Stomach (tissue), 8 donors: ENCODE measurements at regions not wholly inside any gene's neighbourhood (a gene's known extent, or its start where the extent isn't known, plus 50 kb on each side); places are given as distances from the start of the nearest gene placed in this dataset.

Experiments
- DNase-seq, 2 donors: peaks; one replicate each; pipeline versions ENCODE4 v3.0.0 to v3.0.0-alpha.2; 2013 to 2019
- H3K27ac ChIP-seq, 5 donors: fragments of 200-600 bp in 4 of 5; sonication (generic) in 4 of 5; one replicate each; pipeline ENCODE4 v1.5.1; 2013 to 2019; ENCODE audit warnings: mild to moderate bottlenecking in 1 of 5, moderate library complexity in 1 of 5
- H3K27me3 ChIP-seq, 3 donors: fragments of 200-600 bp; sonication (generic); one replicate each; pipeline ENCODE4 v1.5.1; 2017 to 2019; ENCODE audit warnings: mixed run types in 1 of 3
- H3K36me3 ChIP-seq, 4 donors: fragments of 200-600 bp; sonication (generic); 1 replicate in 3 of 4; 2 replicates in 1 of 4; pipeline ENCODE4 v1.5.1; 2016 to 2019
- H3K4me1 ChIP-seq, 4 donors: fragments of 200-600 bp; sonication (generic); one replicate each; pipeline ENCODE4 v1.5.1; 2016 to 2019
- H3K4me3 ChIP-seq, 4 donors: fragments of 200-600 bp; sonication (generic) in 3 of 4; one replicate each; pipeline ENCODE4 v1.5.1; 2016 to 2019; ENCODE audit warnings: mild to moderate bottlenecking in 1 of 4
- H3K9me3 ChIP-seq, 4 donors: fragments of 200-600 bp; sonication (generic); one replicate each; pipeline ENCODE4 v1.5.1; 2016 to 2019
- EP300 ChIP-seq: sonication (generic); formaldehyde crosslinking; IDR thresholded peaks from one replicate; pipeline ENCODE4 v1.6.1; 2017; ENCODE audit warnings: antibody characterized with exemption
- POLR2A ChIP-seq, 4 donors: fragments of 450-650 bp; IDR thresholded peaks; one replicate each; pipeline ENCODE4 v1.6.1; 2016; ENCODE audit warnings: antibody characterized with exemption in 4 of 4, control low read depth in 2 of 4, mild to moderate bottlenecking in 1 of 4, moderate library complexity in 1 of 4
- POLR2AphosphoS5 ChIP-seq, 3 donors: sonication (generic); formaldehyde crosslinking; IDR thresholded peaks; one replicate each; pipeline ENCODE4 v1.6.1; 2016; ENCODE audit warnings: antibody characterized with exemption in 3 of 3
- WGBS, 5 donors: extraction: QIAGEN DNeasy Blood & Tissue Kit in 3 of 5; methylation state at CpG; one replicate each; pipeline versions ENCODE4 v1.1.5 to v1.1.7; 2013 to 2018; 5-methylcytosine and 5-hydroxymethylcytosine counted together
- intact Hi-C: fragments of 100-400 bp; cut with DNase I; formaldehyde crosslinking; loops from one replicate; pipeline ENCODE4 v1.15.1; 2023; ENCODE audit warnings: low total_unique reads
- TF ChIP-seq, protein P1 (sequence below), 7 experiments: fragments of 450-650 bp in 4 of 7; fragments of 200-600 bp in 3 of 7; sonication (generic) in 3 of 7; IDR thresholded peaks; one replicate each; pipeline ENCODE4 v1.5.1; 2016 to 2019; ENCODE audit warnings: antibody characterized with exemption in 7 of 7, control low read depth in 2 of 7, mild to moderate bottlenecking in 1 of 7
- donor health status: healthy with polysubstance abuse.
- donor health status: Bipolar disorder and iron deficiency.
- donor health status: healthy.

DNA sequence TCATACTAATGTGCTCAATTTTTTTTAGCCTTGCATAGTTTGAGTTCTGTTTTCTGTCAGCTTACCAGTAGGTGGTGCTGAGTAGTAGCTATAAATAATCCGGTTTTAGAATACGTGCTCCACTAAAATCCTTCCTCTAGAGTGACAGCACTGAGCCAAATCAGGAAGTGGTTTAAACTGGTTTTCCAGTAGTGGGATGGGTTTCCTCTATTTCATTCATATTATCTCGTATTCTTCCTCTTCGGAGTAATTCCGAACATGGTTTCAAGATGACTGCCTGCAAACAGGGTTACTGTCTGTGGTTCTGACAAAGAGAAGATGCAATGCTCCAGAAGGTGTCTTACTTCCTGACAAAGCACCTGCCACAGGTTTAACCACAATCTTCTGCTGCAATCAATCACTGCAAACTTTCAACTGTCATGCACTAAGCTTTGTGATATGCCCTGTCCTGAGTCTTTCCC, 496.9 kb upstream of the VRK2 start:
- no peak for TF ChIP-seq EP300
- TF ChIP-seq, protein P1, sequence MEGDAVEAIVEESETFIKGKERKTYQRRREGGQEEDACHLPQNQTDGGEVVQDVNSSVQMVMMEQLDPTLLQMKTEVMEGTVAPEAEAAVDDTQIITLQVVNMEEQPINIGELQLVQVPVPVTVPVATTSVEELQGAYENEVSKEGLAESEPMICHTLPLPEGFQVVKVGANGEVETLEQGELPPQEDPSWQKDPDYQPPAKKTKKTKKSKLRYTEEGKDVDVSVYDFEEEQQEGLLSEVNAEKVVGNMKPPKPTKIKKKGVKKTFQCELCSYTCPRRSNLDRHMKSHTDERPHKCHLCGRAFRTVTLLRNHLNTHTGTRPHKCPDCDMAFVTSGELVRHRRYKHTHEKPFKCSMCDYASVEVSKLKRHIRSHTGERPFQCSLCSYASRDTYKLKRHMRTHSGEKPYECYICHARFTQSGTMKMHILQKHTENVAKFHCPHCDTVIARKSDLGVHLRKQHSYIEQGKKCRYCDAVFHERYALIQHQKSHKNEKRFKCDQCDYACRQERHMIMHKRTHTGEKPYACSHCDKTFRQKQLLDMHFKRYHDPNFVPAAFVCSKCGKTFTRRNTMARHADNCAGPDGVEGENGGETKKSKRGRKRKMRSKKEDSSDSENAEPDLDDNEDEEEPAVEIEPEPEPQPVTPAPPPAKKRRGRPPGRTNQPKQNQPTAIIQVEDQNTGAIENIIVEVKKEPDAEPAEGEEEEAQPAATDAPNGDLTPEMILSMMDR (IDR thresholded peaks at IDR 0.05), result no peak
- no peak for TF ChIP-seq POLR2A (IDR thresholded peaks at IDR 0.05)
- no peak for TF ChIP-seq POLR2AphosphoS5 (IDR thresholded peaks at IDR 0.05)
- intact Hi-C loops, result no loop called here
- Histone ChIP-seq H3K36me3 (no peaks in the 10 kb centered on the region), H3K27me3 (no peaks in the 10 kb centered on the region), H3K4me3 (no peak overlapping the region), H3K27ac (no peak overlapping the region), H3K9me3 (peaks cover 0 to 17% (median 12%) of the 10 kb centered on the region in 4 donors), H3K4me1 (no peaks in the 10 kb centered on the region)
- WGBS, 5 donors, result 37 to 49% (median 45%) methylated on average over 5 of the region's 5 CpGs
- DNase-seq, result no peak

DNA sequence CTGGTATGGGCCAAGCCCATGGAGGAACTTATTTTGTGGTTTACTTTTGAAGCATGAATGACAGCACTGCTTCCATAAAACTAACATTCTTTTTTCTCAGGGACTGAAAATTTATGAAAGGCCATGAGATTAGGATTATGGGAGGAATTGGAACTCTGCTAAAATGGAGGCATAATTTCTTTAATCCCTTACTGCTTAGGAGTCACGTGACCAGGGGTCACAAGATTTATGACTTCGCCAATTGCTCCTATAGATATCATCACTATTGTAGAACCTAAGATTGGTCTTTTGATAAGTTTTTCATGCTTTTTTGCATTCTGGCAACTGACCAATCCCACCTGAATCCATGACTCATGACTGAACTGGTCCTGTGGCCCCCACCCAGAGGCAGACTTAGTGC, 495.7 kb upstream of the VRK2 start:
- 30 to 94% (median 49%) methylated on average over 2 of the region's 2 CpGs for WGBS, 5 donors
- peaks cover 0 to 17% (median 12%) of the 10 kb centered on the region in 4 donors for H3K9me3 ChIP-seq
- intact Hi-C loops, result no loop called here
- H3K27ac ChIP-seq, result no peak overlapping the region
- no peaks in the 10 kb centered on the region for H3K36me3 ChIP-seq
- no peak for DNase-seq
- H3K4me1 ChIP-seq, result no peaks in the 10 kb centered on the region
- no peaks in the 10 kb centered on the region for H3K27me3 ChIP-seq
- H3K4me3 ChIP-seq, result no peak overlapping the region
- TF ChIP-seq, protein P1 (IDR thresholded peaks at IDR 0.05), result no peak
- TF ChIP-seq POLR2AphosphoS5 (IDR thresholded peaks at IDR 0.05), result no peak
- TF ChIP-seq POLR2A (IDR thresholded peaks at IDR 0.05), result no peak
- no peak for TF ChIP-seq EP300

DNA sequence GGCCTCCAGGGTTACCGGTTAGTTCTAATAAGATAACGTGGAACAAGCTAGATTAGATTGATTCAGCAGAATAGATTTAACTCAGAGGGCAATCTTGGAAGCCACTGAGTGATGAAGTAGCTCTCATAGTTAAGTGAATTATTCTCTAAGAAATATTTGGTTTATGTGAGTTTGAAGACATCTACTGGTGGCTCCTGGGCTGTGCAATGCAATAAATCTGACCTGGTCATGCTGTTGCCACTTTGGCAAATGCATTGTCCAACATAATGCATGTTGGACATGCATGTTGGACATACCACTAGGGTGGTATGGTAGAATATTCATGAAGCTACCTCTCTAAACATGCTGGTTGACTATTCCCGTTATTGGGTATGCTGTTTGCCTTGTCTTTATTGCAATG, 493.7 kb upstream of the VRK2 start:
- no peak for DNase-seq
- intact Hi-C loops, result no loop called here
- 81 to 88% (median 85%) methylated on average over 3 of the region's 3 CpGs for WGBS, 5 donors
- Histone ChIP-seq H3K4me1 (no peaks in the 10 kb centered on the region), H3K27ac (no peak overlapping the region), H3K27me3 (no peaks in the 10 kb centered on the region), H3K36me3 (no peaks in the 10 kb centered on the region), H3K9me3 (peaks cover 0 to 17% (median 12%) of the 10 kb centered on the region in 4 donors), H3K4me3 (no peak overlapping the region)
- TF ChIP-seq POLR2AphosphoS5 (IDR thresholded peaks at IDR 0.05), result no peak
- TF ChIP-seq, protein P1 (IDR thresholded peaks at IDR 0.05), result no peak

DNA sequence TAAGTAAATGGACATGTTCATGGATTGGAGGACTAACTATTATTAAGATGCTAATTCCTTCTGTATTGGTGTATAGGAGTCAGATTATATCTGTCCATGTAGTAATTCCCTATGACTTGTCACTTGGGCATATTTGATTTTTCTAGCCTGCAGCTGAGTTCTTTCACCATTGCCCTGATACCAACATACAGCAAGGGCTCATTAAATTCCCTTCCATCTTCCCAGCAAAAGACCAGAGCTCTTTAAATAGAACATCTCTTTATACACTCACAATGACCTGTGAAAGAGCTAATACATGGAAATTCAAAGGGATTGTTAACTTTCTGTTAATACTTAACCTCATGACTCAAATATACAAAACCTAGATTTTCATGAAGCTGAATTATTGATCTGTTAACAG, 492.3 kb upstream of the VRK2 start:
- Histone ChIP-seq H3K27ac (no peak overlapping the region), H3K36me3 (no peaks in the 10 kb centered on the region), H3K9me3 (peaks cover 0 to 17% (median 12%) of the 10 kb centered on the region in 4 donors), H3K27me3 (no peaks in the 10 kb centered on the region), H3K4me3 (no peak overlapping the region), H3K4me1 (no peaks in the 10 kb centered on the region)
- DNase-seq, result no peak
- intact Hi-C loops, result no loop called here
- TF ChIP-seq, protein P1 (IDR thresholded peaks at IDR 0.05), result no peak
- no peak for TF ChIP-seq POLR2A (IDR thresholded peaks at IDR 0.05)
- no peak for TF ChIP-seq POLR2AphosphoS5 (IDR thresholded peaks at IDR 0.05)
- no peak for TF ChIP-seq EP300
